Activated CD8-positive, alpha-beta T cell treated with anti-CD3 and anti-CD28 coated beads for 36 hours (primary cell): ENCODE measurements at regions not wholly inside any gene's neighbourhood (a gene's known extent, or its start where the extent isn't known, plus 50 kb on each side); places are given as distances from the start of the nearest gene placed in this dataset.
"Not testable (repeated sequence)": the region's sequence is repeated elsewhere in the genome, so short reads cannot be mapped to it uniquely, and the experiment has no call there.

Experiments used
- ATAC-seq: fragments of 200-7000 bp; cut with Tn5 transposase; one replicate; pipeline ENCODE4 v1.10.0; 2021; ENCODE audit warnings: mild to moderate bottlenecking, moderate library complexity
- CTCF ChIA-PET: fragments of 350-600 bp; sonication (Branson Sonifier 250); formaldehyde crosslinking; loops from one replicate; lab custom pipeline; 2021; ENCODE audit warnings: antibody characterized with exemption; lab: Charles Lee
- POLR2A ChIA-PET: fragments of 350-600 bp; sonication (Branson Sonifier 250); formaldehyde crosslinking; loops from one replicate; lab custom pipeline; 2021; ENCODE audit warnings: antibody characterized with exemption; lab: Charles Lee
- DNase-seq: peaks from one replicate; pipeline ENCODE4 v3.0.0-alpha.2; 2020
- H3K27ac Mint-ChIP-seq: one replicate; pipeline ENCODE4 v1.8.0; 2021; ENCODE audit warnings: mild to moderate bottlenecking, mixed read lengths
- H3K27me3 Mint-ChIP-seq: one replicate; pipeline ENCODE4 v1.8.0; 2021; ENCODE audit warnings: mixed read lengths
- H3K36me3 Mint-ChIP-seq: one replicate; pipeline ENCODE4 v1.8.0; 2021; ENCODE audit warnings: low read depth, mixed read lengths
- H3K4me1 Mint-ChIP-seq: one replicate; pipeline ENCODE4 v1.8.0; 2021; ENCODE audit warnings: low read depth, mixed read lengths
- H3K4me3 Mint-ChIP-seq: one replicate; pipeline ENCODE4 v1.8.0; 2021; ENCODE audit warnings: mild to moderate bottlenecking, moderate library complexity, mixed read lengths
- H3K9me3 Mint-ChIP-seq: one replicate; pipeline ENCODE4 v1.8.0; 2021; ENCODE audit warnings: mixed read lengths
- intact Hi-C: fragments of 100-400 bp; cut with micrococcal nuclease; formaldehyde crosslinking; loops from one replicate; pipeline ENCODE4 v1.10.0; 2022
- TF ChIP-seq, protein P1 (sequence below): fragments of 200-600 bp; IDR thresholded peaks from one replicate; pipeline ENCODE4 v1.8.0; 2022; ENCODE audit warnings: antibody characterized with exemption, mild to moderate bottlenecking

DNA sequence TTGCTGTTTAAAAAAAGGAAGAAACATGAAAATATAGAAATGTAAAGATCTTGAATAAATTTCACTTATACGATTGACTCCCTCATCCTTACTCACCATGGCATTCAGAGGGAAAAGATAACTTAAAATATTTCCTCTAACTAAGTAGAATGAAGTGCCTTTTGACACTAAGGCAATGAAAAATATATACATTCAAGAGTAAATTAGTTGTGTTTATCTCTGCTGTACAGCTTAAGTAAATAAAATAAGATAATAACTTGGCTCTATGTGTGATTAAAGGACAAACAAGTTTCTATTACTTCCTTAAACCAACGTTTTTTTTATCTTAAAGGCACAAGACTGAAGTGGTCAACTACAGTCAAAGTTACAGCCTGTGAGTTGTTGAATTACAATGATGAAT, 142.3 kb upstream of the LRRTM4 start:
- ATAC-seq (no peak), DNase-seq (no peak)
- Mint-ChIP-seq H3K36me3 (no peaks in the 10 kb centered on the region), H3K27ac (no peak overlapping the region), H3K27me3 (no peaks in the 10 kb centered on the region), H3K4me1 (no peaks in the 10 kb centered on the region), H3K9me3 (peaks cover 4% of the 10 kb centered on the region), H3K4me3 (no peak overlapping the region)
- POLR2A ChIA-PET: no interaction called here
- intact Hi-C loops: no loop called here
- CTCF ChIA-PET: no interaction called here
- TF ChIP-seq, protein P1, sequence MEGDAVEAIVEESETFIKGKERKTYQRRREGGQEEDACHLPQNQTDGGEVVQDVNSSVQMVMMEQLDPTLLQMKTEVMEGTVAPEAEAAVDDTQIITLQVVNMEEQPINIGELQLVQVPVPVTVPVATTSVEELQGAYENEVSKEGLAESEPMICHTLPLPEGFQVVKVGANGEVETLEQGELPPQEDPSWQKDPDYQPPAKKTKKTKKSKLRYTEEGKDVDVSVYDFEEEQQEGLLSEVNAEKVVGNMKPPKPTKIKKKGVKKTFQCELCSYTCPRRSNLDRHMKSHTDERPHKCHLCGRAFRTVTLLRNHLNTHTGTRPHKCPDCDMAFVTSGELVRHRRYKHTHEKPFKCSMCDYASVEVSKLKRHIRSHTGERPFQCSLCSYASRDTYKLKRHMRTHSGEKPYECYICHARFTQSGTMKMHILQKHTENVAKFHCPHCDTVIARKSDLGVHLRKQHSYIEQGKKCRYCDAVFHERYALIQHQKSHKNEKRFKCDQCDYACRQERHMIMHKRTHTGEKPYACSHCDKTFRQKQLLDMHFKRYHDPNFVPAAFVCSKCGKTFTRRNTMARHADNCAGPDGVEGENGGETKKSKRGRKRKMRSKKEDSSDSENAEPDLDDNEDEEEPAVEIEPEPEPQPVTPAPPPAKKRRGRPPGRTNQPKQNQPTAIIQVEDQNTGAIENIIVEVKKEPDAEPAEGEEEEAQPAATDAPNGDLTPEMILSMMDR: no peak

DNA sequence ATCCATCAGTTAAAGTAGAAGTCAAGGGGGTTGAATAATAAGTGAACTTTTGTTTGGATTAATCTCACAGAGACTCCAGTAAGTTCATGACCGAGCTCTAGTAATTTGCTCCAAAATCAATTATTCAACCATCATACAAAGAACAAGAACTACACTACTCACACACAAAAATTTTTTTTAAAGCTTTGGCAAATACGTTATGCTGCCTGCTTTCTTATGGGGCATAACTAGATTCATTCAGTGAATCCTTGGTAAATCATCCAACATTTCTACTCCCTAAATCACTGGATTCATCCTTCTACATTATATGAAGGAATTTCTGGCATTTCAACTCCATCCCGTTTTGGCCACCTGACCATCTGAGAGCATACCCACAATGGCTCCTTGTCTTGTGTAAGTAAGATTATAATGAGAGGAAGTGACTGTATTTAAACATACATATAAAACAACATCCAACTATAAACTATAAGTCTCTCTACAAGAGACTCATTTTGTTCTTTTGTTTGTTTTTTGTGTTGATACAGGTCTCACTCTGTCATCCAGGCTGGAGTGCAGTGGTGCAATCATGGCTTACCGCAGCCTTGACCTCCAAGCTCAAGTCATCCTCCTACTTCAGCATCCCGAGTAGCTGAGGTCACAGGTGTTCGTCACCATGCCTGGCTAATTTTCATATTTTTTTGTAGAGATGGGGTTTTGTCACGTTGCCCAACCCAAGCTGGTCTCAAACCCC, 144.2 kb upstream of the LRRTM4 start:
- no peak overlapping the region for H3K4me3 Mint-ChIP-seq
- no peak for DNase-seq
- ChIA-PET CTCF (no interaction called here), POLR2A (no interaction called here)
- H3K4me1 Mint-ChIP-seq: no peaks in the 10 kb centered on the region
- ATAC-seq: no peak
- H3K36me3 Mint-ChIP-seq: no peaks in the 10 kb centered on the region
- TF ChIP-seq, protein P1: no peak
- H3K27me3 Mint-ChIP-seq: no peaks in the 10 kb centered on the region
- peaks cover 4% of the 10 kb centered on the region for H3K9me3 Mint-ChIP-seq
- no peak overlapping the region for H3K27ac Mint-ChIP-seq
- intact Hi-C loops: no loop called here

DNA sequence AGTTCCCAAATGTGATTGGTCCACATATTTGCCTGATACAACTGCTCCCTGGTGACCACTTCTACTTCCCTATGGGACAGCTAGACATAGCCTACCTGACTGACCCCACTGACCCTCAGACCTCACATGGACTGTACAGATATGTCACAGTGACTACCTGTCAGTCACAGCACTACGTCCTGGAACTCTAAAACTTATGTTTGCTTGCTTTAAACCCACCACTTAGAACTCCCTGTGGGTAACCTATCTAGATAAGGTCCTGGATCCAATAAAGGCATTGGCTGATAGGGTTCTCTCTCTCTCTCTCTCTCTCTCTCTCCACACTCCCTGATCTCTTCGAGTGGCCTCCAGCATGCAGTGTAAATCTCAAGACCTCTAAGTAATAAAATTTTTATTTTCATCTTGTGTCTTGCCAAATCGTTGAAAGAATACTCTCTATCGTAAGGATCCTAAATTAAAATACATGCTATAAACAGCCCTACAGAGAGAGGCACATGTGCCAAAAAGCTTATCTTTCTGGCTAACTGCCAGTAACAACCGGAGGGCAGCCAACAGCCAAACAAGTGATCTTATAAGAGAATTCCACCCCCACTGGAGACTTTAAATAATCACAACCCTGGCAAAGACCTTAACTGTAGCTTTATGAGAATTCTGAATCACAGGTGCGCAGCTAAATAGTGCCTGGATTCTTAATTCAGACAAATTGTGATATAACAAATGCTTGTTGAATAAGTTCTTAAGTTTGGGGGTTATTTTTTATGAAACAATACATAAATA, 162.6 kb upstream of the LRRTM4 start:
- H3K27ac Mint-ChIP-seq, POLR2A ChIA-PET, H3K4me3 Mint-ChIP-seq, H3K9me3 Mint-ChIP-seq, DNase-seq, CTCF ChIA-PET, H3K36me3 Mint-ChIP-seq, H3K4me1 Mint-ChIP-seq, H3K27me3 Mint-ChIP-seq, intact Hi-C loops, ATAC-seq: not testable (repeated sequence)

DNA sequence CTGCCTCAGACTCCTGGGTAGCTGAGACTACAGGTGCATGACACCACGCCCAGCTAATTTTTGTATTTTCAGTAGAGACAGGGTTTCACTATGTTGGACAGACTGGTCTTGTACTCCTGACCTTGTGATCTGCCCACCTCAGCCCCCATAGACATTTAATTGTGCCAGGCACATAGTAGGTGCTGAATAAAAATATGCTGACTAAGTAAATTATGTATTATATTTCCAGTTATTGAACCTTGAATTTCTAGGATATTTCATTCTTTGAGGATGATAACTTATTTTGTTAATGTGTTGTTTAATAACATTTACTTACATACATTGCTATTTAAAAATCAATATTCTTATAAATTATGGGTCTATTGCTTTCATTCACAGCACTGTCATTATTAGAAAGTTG, 190.4 kb upstream of the LRRTM4 start:
- intact Hi-C loops: no loop called here
- no peak overlapping the region for H3K4me3 Mint-ChIP-seq
- H3K4me1 Mint-ChIP-seq: no peaks in the 10 kb centered on the region
- no peaks in the 10 kb centered on the region for H3K27me3 Mint-ChIP-seq
- H3K27ac Mint-ChIP-seq: no peak overlapping the region
- ChIA-PET CTCF (no interaction called here), POLR2A (no interaction called here)
- peaks cover 2% of the 10 kb centered on the region for H3K9me3 Mint-ChIP-seq
- ATAC-seq (no peak), DNase-seq (no peak)
- TF ChIP-seq, protein P1: no peak
- H3K36me3 Mint-ChIP-seq: no peaks in the 10 kb centered on the region

DNA sequence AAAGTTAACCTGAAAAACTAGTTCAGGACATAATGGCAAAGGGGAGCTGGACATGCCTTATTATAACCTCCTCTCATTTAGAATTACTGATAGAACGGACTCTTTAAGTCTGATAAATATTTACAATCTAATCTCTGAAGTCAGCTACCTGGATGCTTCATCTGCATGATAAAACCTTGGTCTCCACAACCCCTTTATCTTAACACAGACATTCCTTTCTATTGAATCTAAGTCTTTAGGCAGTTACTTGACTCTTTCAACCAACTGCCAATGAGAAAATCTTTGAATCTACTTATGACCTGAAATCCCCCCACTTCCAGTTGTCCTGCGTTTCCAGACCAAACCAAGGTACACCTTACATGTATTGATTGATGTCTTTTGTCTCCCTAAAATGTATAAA, 191.2 kb upstream of the LRRTM4 start:
- Mint-ChIP-seq H3K27me3 (no peaks in the 10 kb centered on the region), H3K4me1 (no peaks in the 10 kb centered on the region), H3K9me3 (peaks cover 2% of the 10 kb centered on the region), H3K4me3 (no peak overlapping the region), H3K27ac (no peak overlapping the region), H3K36me3 (no peaks in the 10 kb centered on the region)
- POLR2A ChIA-PET: no interaction called here
- TF ChIP-seq, protein P1: no peak
- no peak for ATAC-seq
- no peak for DNase-seq
- intact Hi-C loops: no loop called here
- CTCF ChIA-PET: no interaction called here
